Mesendoderm (in vitro differentiated cells): ENCODE measurements at regions not wholly inside any gene's neighbourhood (a gene's known extent, or its start where the extent isn't known, plus 50 kb on each side); places are given as distances from the start of the nearest gene placed in this dataset.
A peak's percentile ranks its signal among the peaks of the same experiment; 100 is the strongest.

ENCODE experiments used
- DNase-seq: peaks from one replicate; pipeline ENCODE4 v3.0.0; 2013
- H2AK5ac ChIP-seq: 2 replicates; pipeline ENCODE4 v1.6.1; 2013; ENCODE audit warnings: low read length, inconsistent platforms
- H2BK120ac ChIP-seq: 2 replicates; pipeline ENCODE4 v1.6.1; 2013; ENCODE audit warnings: low read depth, mild to moderate bottlenecking, low read length, moderate library complexity, mixed read lengths
- H2BK15ac ChIP-seq: replicated peaks from 2 replicates; pipeline ENCODE4 v1.6.1; 2013; ENCODE audit warnings: low read depth, mild to moderate bottlenecking, moderate library complexity
- H2BK5ac ChIP-seq: 2 replicates; pipeline ENCODE4 v1.6.1; 2013; ENCODE audit warnings: low read length, inconsistent platforms
- H3K18ac ChIP-seq: 2 replicates; pipeline ENCODE4 v1.6.1; 2013; ENCODE audit warnings: mild to moderate bottlenecking, low read length, mixed read lengths
- H3K23ac ChIP-seq: one replicate; pipeline ENCODE4 v1.6.1; 2013; ENCODE audit warnings: low read length
- H3K27ac ChIP-seq: 2 replicates; pipeline ENCODE4 v1.5.1; 2013; ENCODE audit warnings: low read depth, mild to moderate bottlenecking, inconsistent platforms, low read length, moderate library complexity
- H3K27me3 ChIP-seq: 2 replicates; pipeline ENCODE4 v1.6.1; 2013; ENCODE audit warnings: low read length, control low read depth, mild to moderate bottlenecking, inconsistent platforms; ENCODE audit not compliant: insufficient read depth, poor library complexity
- H3K36me3 ChIP-seq: 2 replicates; pipeline ENCODE4 v1.6.1; 2013; ENCODE audit warnings: low read length, inconsistent platforms; ENCODE audit not compliant: control insufficient read depth, insufficient read depth
- H3K4ac ChIP-seq: one replicate; pipeline ENCODE4 v1.6.1; 2013; ENCODE audit warnings: low read depth, mild to moderate bottlenecking, low read length, moderate library complexity
- H3K4me1 ChIP-seq: 2 replicates; pipeline ENCODE4 v1.6.1; 2013; ENCODE audit warnings: low read depth, low read length, inconsistent platforms; ENCODE audit not compliant: control insufficient read depth
- H3K4me2 ChIP-seq: 2 replicates; pipeline ENCODE4 v1.6.1; 2013; ENCODE audit warnings: low read length
- H3K4me3 ChIP-seq: 2 replicates; pipeline ENCODE4 v1.5.1; 2013; ENCODE audit warnings: mild to moderate bottlenecking, low read length
- H3K56ac ChIP-seq: one replicate; pipeline ENCODE4 v1.6.1; 2013; ENCODE audit warnings: low read length
- H3K79me1 ChIP-seq: 2 replicates; pipeline ENCODE4 v1.6.1; 2013; ENCODE audit warnings: low read length, inconsistent platforms
- H3K79me2 ChIP-seq: 2 replicates; pipeline ENCODE4 v1.6.1; 2013; ENCODE audit warnings: mild to moderate bottlenecking, low read length; ENCODE audit not compliant: control insufficient read depth, insufficient read depth
- H3K9ac ChIP-seq: 2 replicates; pipeline ENCODE4 v1.6.1; 2013; ENCODE audit warnings: low read length, inconsistent platforms
- H4K5ac ChIP-seq: one replicate; pipeline ENCODE4 v1.6.1; 2013; ENCODE audit warnings: low read length
- H4K8ac ChIP-seq: one replicate; pipeline ENCODE4 v1.6.1; 2013; ENCODE audit warnings: low read depth, mild to moderate bottlenecking, control low read depth, low read length, moderate library complexity
- WGBS: extraction: QIAGEN DNeasy Blood & Tissue Kit; methylation state at CpG from one replicate; pipeline ENCODE4 v1.1.7; 2013; ENCODE audit warnings: low lambda C conversion rate, missing lambda C conversion rate; ENCODE audit not compliant: insufficient coverage; ENCODE audit errors: extremely low coverage; 5-methylcytosine and 5-hydroxymethylcytosine counted together

- no peak overlapping the region for H2AK5ac ChIP-seq
- WGBS: no CpG with 5 or more reads among the region's 19 CpGs
These were observed 65.5 kb upstream of the GPC1 start for GRCh38 chr2:240369801-240370585.

GRCh38 chr2:240371129-240372000, 64.1 kb upstream of the GPC1 start:
- no peak overlapping the region for H2BK5ac ChIP-seq
- H2BK120ac ChIP-seq: no peak overlapping the region
- no peak overlapping the region for H3K4ac ChIP-seq
- H3K23ac ChIP-seq: no peak overlapping the region
- no peaks in the 10 kb centered on the region for H3K79me2 ChIP-seq
- H3K27me3 ChIP-seq: no peaks in the 10 kb centered on the region
- no peak overlapping the region for H2AK5ac ChIP-seq
- H3K9ac ChIP-seq: no peak overlapping the region
- no peak overlapping the region for H4K8ac ChIP-seq
- no peaks in the 10 kb centered on the region for H3K36me3 ChIP-seq
- no peak for DNase-seq
- WGBS: no CpG with 5 or more reads among the region's 22 CpGs
- no peak overlapping the region for H3K4me3 ChIP-seq
- no peak overlapping the region for H3K27ac ChIP-seq
- no peak overlapping the region for H2BK15ac ChIP-seq
- H3K79me1 ChIP-seq: no peaks in the 10 kb centered on the region
- no peak overlapping the region for H3K18ac ChIP-seq
- no peaks in the 10 kb centered on the region for H3K4me1 ChIP-seq
- no peak overlapping the region for H3K56ac ChIP-seq
- no peak overlapping the region for H4K5ac ChIP-seq
- no peak overlapping the region for H3K4me2 ChIP-seq

More at GRCh38 chr2:240369801-240370585, 65.5 kb upstream of the GPC1 start:
- H3K56ac ChIP-seq: no peak overlapping the region
- no peak overlapping the region for H3K4ac ChIP-seq
- no peak overlapping the region for H2BK5ac ChIP-seq
- H3K79me2 ChIP-seq: no peaks in the 10 kb centered on the region
- no peak overlapping the region for H3K18ac ChIP-seq
- H2BK120ac ChIP-seq: no peak overlapping the region
- H4K5ac ChIP-seq: no peak overlapping the region
- H3K27ac ChIP-seq: no peak overlapping the region
- no peaks in the 10 kb centered on the region for H3K4me1 ChIP-seq
- H3K79me1 ChIP-seq: no peaks in the 10 kb centered on the region
- no peak overlapping the region for H3K4me3 ChIP-seq
- no peak overlapping the region for H4K8ac ChIP-seq
- H2BK15ac ChIP-seq: no peak overlapping the region
- H3K23ac ChIP-seq: no peak overlapping the region
- DNase-seq: peak; percentile 51
- no peaks in the 10 kb centered on the region for H3K27me3 ChIP-seq
- H3K36me3 ChIP-seq: no peaks in the 10 kb centered on the region
- no peak overlapping the region for H3K4me2 ChIP-seq
- H3K9ac ChIP-seq: no peak overlapping the region

- no peak overlapping the region for H4K5ac ChIP-seq
- H3K4me3 ChIP-seq: no peak overlapping the region
- no peak overlapping the region for H2BK120ac ChIP-seq
- no peak overlapping the region for H3K18ac ChIP-seq
- no peaks in the 10 kb centered on the region for H3K79me2 ChIP-seq
- DNase-seq: no peak
- H3K27ac ChIP-seq: no peak overlapping the region
- no peak overlapping the region for H3K56ac ChIP-seq
- H3K4me1 ChIP-seq: no peaks in the 10 kb centered on the region
- no peak overlapping the region for H3K23ac ChIP-seq
- no CpG with 5 or more reads among the region's 5 CpGs for WGBS
- H3K9ac ChIP-seq: no peak overlapping the region
- H3K4me2 ChIP-seq: no peak overlapping the region
- no peak overlapping the region for H4K8ac ChIP-seq
- H2BK15ac ChIP-seq: no peak overlapping the region
- no peak overlapping the region for H2AK5ac ChIP-seq
- H3K36me3 ChIP-seq: no peaks in the 10 kb centered on the region
- no peak overlapping the region for H3K4ac ChIP-seq
- no peaks in the 10 kb centered on the region for H3K27me3 ChIP-seq
- H2BK5ac ChIP-seq: no peak overlapping the region
- H3K79me1 ChIP-seq: no peaks in the 10 kb centered on the region
These were observed 63.4 kb upstream of the GPC1 start for GRCh38 chr2:240372101-240372500.

DNA sequence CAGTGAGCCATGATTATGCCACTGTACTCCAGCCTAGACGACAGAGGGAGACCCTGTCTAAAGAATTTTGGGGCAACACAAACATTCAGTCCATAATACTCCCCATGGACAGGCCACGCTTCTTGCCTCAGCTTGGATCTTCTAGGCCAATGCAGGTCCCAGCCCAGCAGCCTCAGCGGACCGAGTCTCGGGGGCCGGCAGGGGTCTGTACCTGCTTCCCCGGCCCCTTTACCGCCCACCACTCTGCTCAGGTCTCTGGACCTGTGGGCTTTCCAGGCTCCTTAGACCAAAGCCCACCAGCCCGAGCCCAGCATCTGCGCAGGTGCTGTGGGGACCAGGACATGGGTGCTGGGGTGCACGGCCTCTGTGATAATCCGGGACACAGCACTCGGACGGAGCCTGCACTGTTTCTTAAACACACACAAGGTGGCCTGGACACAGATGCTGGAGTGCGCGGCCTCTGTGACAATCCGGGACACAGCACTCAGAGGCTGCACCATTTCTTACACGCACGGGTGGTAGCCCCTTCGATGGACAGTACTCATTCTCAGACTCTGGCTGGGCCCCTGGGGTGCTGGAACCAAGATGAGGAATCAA, 62.1 kb upstream of the GPC1 start:
- no CpG with 5 or more reads among the region's 20 CpGs for WGBS
- no peak overlapping the region for H2BK120ac ChIP-seq
- no peak overlapping the region for H3K9ac ChIP-seq
- H2BK5ac ChIP-seq: no peak overlapping the region
- H3K4me3 ChIP-seq: no peak overlapping the region
- H3K79me2 ChIP-seq: no peaks in the 10 kb centered on the region
- no peak overlapping the region for H4K8ac ChIP-seq
- H3K27ac ChIP-seq: no peak overlapping the region
- H3K27me3 ChIP-seq: no peaks in the 10 kb centered on the region
- no peak overlapping the region for H2BK15ac ChIP-seq
- no peak overlapping the region for H4K5ac ChIP-seq
- no peak overlapping the region for H3K56ac ChIP-seq
- no peak overlapping the region for H3K18ac ChIP-seq
- no peak overlapping the region for H2AK5ac ChIP-seq
- no peak overlapping the region for H3K4me2 ChIP-seq
- H3K4ac ChIP-seq: no peak overlapping the region
- no peaks in the 10 kb centered on the region for H3K79me1 ChIP-seq
- H3K23ac ChIP-seq: no peak overlapping the region
- no peaks in the 10 kb centered on the region for H3K4me1 ChIP-seq
- no peak for DNase-seq
- H3K36me3 ChIP-seq: no peaks in the 10 kb centered on the region

GRCh38 chr2:240374085-240374907, 61.2 kb upstream of the GPC1 start:
- Histone ChIP-seq H4K8ac (no peak overlapping the region), H3K27me3 (no peaks in the 10 kb centered on the region), H3K23ac (no peak overlapping the region), H2AK5ac (no peak overlapping the region), H2BK120ac (no peak overlapping the region), H3K9ac (no peak overlapping the region), H3K56ac (no peak overlapping the region), H3K4me1 (no peaks in the 10 kb centered on the region), H3K79me2 (no peaks in the 10 kb centered on the region), H2BK5ac (no peak overlapping the region), H3K79me1 (no peaks in the 10 kb centered on the region), H4K5ac (no peak overlapping the region), H3K4ac (no peak overlapping the region), H3K27ac (no peak overlapping the region), H3K18ac (no peak overlapping the region), H3K4me2 (no peak overlapping the region), H2BK15ac (no peak overlapping the region), H3K36me3 (no peaks in the 10 kb centered on the region), H3K4me3 (no peak overlapping the region)
- no CpG with 5 or more reads among the region's 22 CpGs for WGBS
- peak; percentile 75 for DNase-seq
